ENCODE measurements at regions not wholly inside any gene's neighbourhood (a gene's known extent, or its start where the extent isn't known, plus 50 kb on each side); places are given as distances from the start of the nearest gene placed in this dataset.
"Not testable (repeated sequence)": the region's sequence is repeated elsewhere in the genome, so short reads cannot be mapped to it uniquely, and the experiment has no call there.

- no peak overlapping the region for H2BK12ac ChIP-seq (ENCODE audit: low read length in 2 of 2)
- no peak overlapping the region for H3K23ac ChIP-seq (ENCODE audit: low read length in 2 of 2)
- H3K9ac ChIP-seq (ENCODE audit: low read length): no peak overlapping the region
- H4K91ac ChIP-seq (ENCODE audit: low read length): no peak overlapping the region
- H2AFZ ChIP-seq (ENCODE audit: low read depth, low read length): no peak overlapping the region
- H2AK5ac ChIP-seq (ENCODE audit: low read length, severe bottlenecking): no peak overlapping the region
- no peak overlapping the region for H3K14ac ChIP-seq (ENCODE audit: low read length in 2 of 2)
- no peak overlapping the region for H4K8ac ChIP-seq (ENCODE audit: low read length)
- no peak for DNase-seq
- H3K27me3 ChIP-seq (ENCODE audit: control insufficient read depth in 1 of 2, insufficient read depth in 1 of 2, low read length in 2 of 2): no peaks in the 10 kb centered on the region
- no peak overlapping the region for H2BK120ac ChIP-seq (ENCODE audit: low read depth, low read length)
- no peaks in the 10 kb centered on the region for H3K79me1 ChIP-seq (replicated peaks; ENCODE audit: low read length, poor library complexity, severe bottlenecking)
- no peak overlapping the region for H2BK15ac ChIP-seq (ENCODE audit: low read depth, poor library complexity, severe bottlenecking)
- H3K18ac ChIP-seq (ENCODE audit: low read depth in 1 of 2, low read length in 2 of 2): no peak overlapping the region
- H3K4me2 ChIP-seq (ENCODE audit: low read length, poor library complexity, severe bottlenecking): no peak overlapping the region
- H3K9me3 ChIP-seq (ENCODE audit: control insufficient read depth, low read length): no peaks in the 10 kb centered on the region
- H3K36me3 ChIP-seq (ENCODE audit: control insufficient read depth in 1 of 2, insufficient read depth in 2 of 2, low read depth in 1 of 2, low read length in 2 of 2): no peaks in the 10 kb centered on the region
- no peaks in the 10 kb centered on the region for H3K4me1 ChIP-seq (ENCODE audit: control insufficient read depth, insufficient read depth, low read depth, low read length)
- H3K27ac ChIP-seq (ENCODE audit: low read length, poor library complexity, severe bottlenecking): no peak overlapping the region
- no peak overlapping the region for H2BK5ac ChIP-seq (ENCODE audit: low read depth, low read length, poor library complexity, severe bottlenecking)
- no peak overlapping the region for H3K4me3 ChIP-seq (ENCODE audit: insufficient read depth in 1 of 2, low read depth in 1 of 2, low read length in 2 of 2)
- no peak overlapping the region for H3K4ac ChIP-seq (ENCODE audit: low read depth in 1 of 2, low read length in 2 of 2)
Observed at GRCh38 chr12:92412856-92413255, 267.2 kb upstream of the BTG1 start.

GRCh38 chr12:92411687-92412086 lies 266.0 kb upstream of the BTG1 start:
- no peaks in the 10 kb centered on the region for H3K36me3 ChIP-seq (ENCODE audit: control insufficient read depth in 1 of 2, insufficient read depth in 2 of 2, low read depth in 1 of 2, low read length in 2 of 2)

GRCh38 chr12:92408072-92408900 lies 262.6 kb upstream of the BTG1 start:
- no peaks in the 10 kb centered on the region for H3K36me3 ChIP-seq (ENCODE audit: control insufficient read depth in 1 of 2, insufficient read depth in 2 of 2, low read depth in 1 of 2, low read length in 2 of 2)
- H3K4me2 ChIP-seq (ENCODE audit: low read length, poor library complexity, severe bottlenecking): no peak overlapping the region
- H3K27me3 ChIP-seq (ENCODE audit: control insufficient read depth in 1 of 2, insufficient read depth in 1 of 2, low read length in 2 of 2): peaks cover 0 to 4% of the 10 kb centered on the region in 2 experiments
- H3K4me3 ChIP-seq (ENCODE audit: insufficient read depth in 1 of 2, low read depth in 1 of 2, low read length in 2 of 2): no peak overlapping the region
- H2BK15ac ChIP-seq (ENCODE audit: low read depth, poor library complexity, severe bottlenecking): no peak overlapping the region
- H3K4me1 ChIP-seq (ENCODE audit: control insufficient read depth, insufficient read depth, low read depth, low read length): no peaks in the 10 kb centered on the region
- no peak overlapping the region for H2AFZ ChIP-seq (ENCODE audit: low read depth, low read length)
- H4K91ac ChIP-seq (ENCODE audit: low read length): no peak overlapping the region
- H3K9me3 ChIP-seq (ENCODE audit: control insufficient read depth, low read length): no peaks in the 10 kb centered on the region
- H2BK120ac ChIP-seq (ENCODE audit: low read depth, low read length): no peak overlapping the region
- no peak overlapping the region for H2BK12ac ChIP-seq (ENCODE audit: low read length in 2 of 2)
- no peak overlapping the region for H3K18ac ChIP-seq (ENCODE audit: low read depth in 1 of 2, low read length in 2 of 2)
- H3K23ac ChIP-seq (ENCODE audit: low read length in 2 of 2): no peak overlapping the region
- no peak overlapping the region for H3K4ac ChIP-seq (ENCODE audit: low read depth in 1 of 2, low read length in 2 of 2)
- H2BK5ac ChIP-seq (ENCODE audit: low read depth, low read length, poor library complexity, severe bottlenecking): no peak overlapping the region
- no peak overlapping the region for H3K27ac ChIP-seq (ENCODE audit: low read length, poor library complexity, severe bottlenecking)
- no peak overlapping the region for H2AK5ac ChIP-seq (ENCODE audit: low read length, severe bottlenecking)
- no peak overlapping the region for H4K8ac ChIP-seq (ENCODE audit: low read length)
- no peaks in the 10 kb centered on the region for H3K79me1 ChIP-seq (replicated peaks; ENCODE audit: low read length, poor library complexity, severe bottlenecking)
- no peak overlapping the region for H3K14ac ChIP-seq (ENCODE audit: low read length in 2 of 2)
- no peak overlapping the region for H3K9ac ChIP-seq (ENCODE audit: low read length)
- DNase-seq: no peak

More at GRCh38 chr12:92411687-92412086, 266.0 kb upstream of the BTG1 start:
- Histone ChIP-seq H3K14ac (ENCODE audit: low read length in 2 of 2) (no peak overlapping the region), H3K18ac (ENCODE audit: low read depth in 1 of 2, low read length in 2 of 2) (no peak overlapping the region), H2AFZ (ENCODE audit: low read depth, low read length) (no peak overlapping the region), H3K4me3 (ENCODE audit: insufficient read depth in 1 of 2, low read depth in 1 of 2, low read length in 2 of 2) (no peak overlapping the region), H3K9me3 (ENCODE audit: control insufficient read depth, low read length) (no peaks in the 10 kb centered on the region), H3K79me1 (replicated peaks; ENCODE audit: low read length, poor library complexity, severe bottlenecking) (no peaks in the 10 kb centered on the region), H3K23ac (ENCODE audit: low read length in 2 of 2) (no peak overlapping the region), H3K4me2 (ENCODE audit: low read length, poor library complexity, severe bottlenecking) (no peak overlapping the region), H3K4me1 (ENCODE audit: control insufficient read depth, insufficient read depth, low read depth, low read length) (no peaks in the 10 kb centered on the region), H2AK5ac (ENCODE audit: low read length, severe bottlenecking) (no peak overlapping the region), H4K91ac (ENCODE audit: low read length) (no peak overlapping the region), H3K4ac (ENCODE audit: low read depth in 1 of 2, low read length in 2 of 2) (no peak overlapping the region), H3K27me3 (ENCODE audit: control insufficient read depth in 1 of 2, insufficient read depth in 1 of 2, low read length in 2 of 2) (no peaks in the 10 kb centered on the region), H2BK12ac (ENCODE audit: low read length in 2 of 2) (no peak overlapping the region), H2BK15ac (ENCODE audit: low read depth, poor library complexity, severe bottlenecking) (no peak overlapping the region), H3K9ac (ENCODE audit: low read length) (no peak overlapping the region), H3K27ac (ENCODE audit: low read length, poor library complexity, severe bottlenecking) (no peak overlapping the region), H4K8ac (ENCODE audit: low read length) (no peak overlapping the region), H2BK120ac (ENCODE audit: low read depth, low read length) (no peak overlapping the region), H2BK5ac (ENCODE audit: low read depth, low read length, poor library complexity, severe bottlenecking) (no peak overlapping the region)
- no peak for DNase-seq
- 43% methylated on average over 2 of the region's 2 CpGs for WGBS

- H2BK15ac ChIP-seq (ENCODE audit: low read depth, poor library complexity, severe bottlenecking); H3K9me3 ChIP-seq (ENCODE audit: control insufficient read depth, low read length); H3K4me1 ChIP-seq (ENCODE audit: control insufficient read depth, insufficient read depth, low read depth, low read length); H2BK120ac ChIP-seq (ENCODE audit: low read depth, low read length); H3K18ac ChIP-seq (ENCODE audit: low read depth in 1 of 2, low read length in 2 of 2); DNase-seq; H2BK5ac ChIP-seq (ENCODE audit: low read depth, low read length, poor library complexity, severe bottlenecking); H2AK5ac ChIP-seq (ENCODE audit: low read length, severe bottlenecking); H3K36me3 ChIP-seq (ENCODE audit: control insufficient read depth in 1 of 2, insufficient read depth in 2 of 2, low read depth in 1 of 2, low read length in 2 of 2); H3K27me3 ChIP-seq (ENCODE audit: control insufficient read depth in 1 of 2, insufficient read depth in 1 of 2, low read length in 2 of 2); H3K14ac ChIP-seq (ENCODE audit: low read length in 2 of 2); H3K4ac ChIP-seq (ENCODE audit: low read depth in 1 of 2, low read length in 2 of 2); H3K27ac ChIP-seq (ENCODE audit: low read length, poor library complexity, severe bottlenecking); H3K9ac ChIP-seq (ENCODE audit: low read length); H3K4me3 ChIP-seq (ENCODE audit: insufficient read depth in 1 of 2, low read depth in 1 of 2, low read length in 2 of 2); H3K23ac ChIP-seq (ENCODE audit: low read length in 2 of 2); H4K8ac ChIP-seq (ENCODE audit: low read length); H3K79me1 ChIP-seq (replicated peaks; ENCODE audit: low read length, poor library complexity, severe bottlenecking); H3K4me2 ChIP-seq (ENCODE audit: low read length, poor library complexity, severe bottlenecking); H4K91ac ChIP-seq (ENCODE audit: low read length); H2AFZ ChIP-seq (ENCODE audit: low read depth, low read length); H2BK12ac ChIP-seq (ENCODE audit: low read length in 2 of 2): not testable (repeated sequence)
- 97% methylated on average over 33 of the region's 40 CpGs for WGBS
Observed at GRCh38 chr12:92406404-92407070, 260.9 kb upstream of the BTG1 start.

All from mesenchymal stem cell (in vitro differentiated cells and primary cell).